ENCODE measurements at regions not wholly inside any gene's neighbourhood (a gene's known extent, or its start where the extent isn't known, plus 50 kb on each side); places are given as distances from the start of the nearest gene placed in this dataset.

DNA sequence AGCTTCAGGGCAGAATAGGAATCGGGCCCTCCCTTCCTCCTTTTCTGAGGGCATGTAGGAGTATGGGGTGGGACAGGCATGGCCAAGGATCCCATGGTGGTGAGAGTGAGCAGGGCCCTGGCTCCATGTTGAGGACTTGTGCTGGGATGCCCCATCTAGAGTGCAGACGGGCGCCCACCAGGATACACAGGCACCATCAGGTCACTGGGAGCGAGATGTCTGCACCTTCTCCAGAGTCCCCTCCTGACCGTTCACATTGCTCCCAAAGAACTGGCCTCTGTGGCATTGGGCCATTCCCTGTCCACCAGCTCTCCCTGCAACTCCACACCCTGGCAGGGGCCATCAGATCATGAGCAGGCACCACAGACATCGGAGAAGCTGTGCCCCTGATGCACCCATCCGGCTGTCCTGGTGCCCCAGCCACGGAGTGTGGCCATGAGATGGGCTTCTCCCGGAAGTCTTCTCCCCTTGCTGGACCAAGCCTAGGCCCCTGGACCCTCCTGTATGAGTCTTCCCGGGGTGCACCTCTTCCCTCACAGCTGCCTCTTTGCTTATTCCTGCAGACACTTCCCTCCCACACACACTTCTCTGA is 195.0 kb downstream of the IRX2 start:
- Histone ChIP-seq H3K27ac (ENCODE audit: low read depth, low read length, severe bottlenecking) (no peak overlapping the region), H3K4me1 (ENCODE audit: control insufficient read depth, insufficient read depth, low read length, poor library complexity, severe bottlenecking) (no peaks in the 10 kb centered on the region), H3K4me3 (ENCODE audit: extremely low read depth, insufficient read depth, low read length, poor library complexity, severe bottlenecking) (no peak overlapping the region), H3K36me3 (ENCODE audit: control insufficient read depth, insufficient read depth, low read length) (no peaks in the 10 kb centered on the region), H3K9me3 (ENCODE audit: control insufficient read depth, low read length) (peaks cover 10% of the 10 kb centered on the region)
- WGBS, 2 experiments (ENCODE audit: insufficient coverage in 2 of 2), result 94 to 95% methylated on average over 8 to 10 of the region's 10 CpGs

GRCh38 chr5:2553611-2554010 is 197.9 kb downstream of the IRX2 start:
- H3K4me3 ChIP-seq (ENCODE audit: extremely low read depth, insufficient read depth, low read length, poor library complexity, severe bottlenecking), result no peak overlapping the region
- H3K36me3 ChIP-seq (ENCODE audit: control insufficient read depth, insufficient read depth, low read length), result no peaks in the 10 kb centered on the region
- no peak overlapping the region for H3K27ac ChIP-seq (ENCODE audit: low read depth, low read length, severe bottlenecking)
- no peaks in the 10 kb centered on the region for H3K4me1 ChIP-seq (ENCODE audit: control insufficient read depth, insufficient read depth, low read length, poor library complexity, severe bottlenecking)
- WGBS, 2 experiments (ENCODE audit: insufficient coverage in 2 of 2), result no CpG with 5 or more reads among the region's 2 CpGs
- H3K9me3 ChIP-seq (ENCODE audit: control insufficient read depth, low read length), result peaks cover 10% of the 10 kb centered on the region

DNA sequence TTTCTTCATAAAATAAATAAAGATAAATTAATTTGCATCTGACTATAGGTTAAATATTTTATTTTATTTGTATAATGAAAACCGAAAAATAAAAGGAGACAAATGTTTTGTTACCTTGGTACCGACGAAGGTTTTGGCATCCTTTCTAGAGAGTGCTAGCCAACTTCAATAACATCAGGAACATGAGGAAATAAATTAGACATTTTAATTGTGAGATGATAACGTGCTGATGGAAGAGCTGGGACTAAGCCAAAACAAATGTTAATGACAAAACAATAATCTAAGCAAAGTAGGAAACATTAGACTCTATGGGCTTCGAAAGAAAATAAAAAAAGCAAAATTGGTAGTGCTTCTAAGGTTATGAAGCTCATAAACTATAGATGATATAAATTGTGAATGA is 201.0 kb downstream of the IRX2 start:
- H3K36me3 ChIP-seq (ENCODE audit: control insufficient read depth, insufficient read depth, low read length), result no peaks in the 10 kb centered on the region
- H3K9me3 ChIP-seq (ENCODE audit: control insufficient read depth, low read length), result peaks cover 10% of the 10 kb centered on the region
- no peak overlapping the region for H3K4me3 ChIP-seq (ENCODE audit: extremely low read depth, insufficient read depth, low read length, poor library complexity, severe bottlenecking)
- WGBS, 2 experiments (ENCODE audit: insufficient coverage in 2 of 2), result 90% methylated on average over 2 of the region's 5 CpGs; no CpG with 5 or more reads in 1 of the 2 experiments
- H3K4me1 ChIP-seq (ENCODE audit: control insufficient read depth, insufficient read depth, low read length, poor library complexity, severe bottlenecking), result no peaks in the 10 kb centered on the region
- no peak overlapping the region for H3K27ac ChIP-seq (ENCODE audit: low read depth, low read length, severe bottlenecking)

GRCh38 chr5:2549900-2550299 is 201.6 kb downstream of the IRX2 start:
- Histone ChIP-seq H3K4me1 (ENCODE audit: control insufficient read depth, insufficient read depth, low read length, poor library complexity, severe bottlenecking) (no peaks in the 10 kb centered on the region), H3K36me3 (ENCODE audit: control insufficient read depth, insufficient read depth, low read length) (no peaks in the 10 kb centered on the region), H3K4me3 (ENCODE audit: extremely low read depth, insufficient read depth, low read length, poor library complexity, severe bottlenecking) (no peak overlapping the region), H3K27ac (ENCODE audit: low read depth, low read length, severe bottlenecking) (no peak overlapping the region), H3K9me3 (ENCODE audit: control insufficient read depth, low read length) (peaks cover 10% of the 10 kb centered on the region)
- 78 to 100% methylated on average over 3 of the region's 7 CpGs for WGBS, 2 experiments (ENCODE audit: insufficient coverage in 2 of 2)

GRCh38 chr5:2549354-2549753 is 202.1 kb downstream of the IRX2 start:
- H3K9me3 ChIP-seq (ENCODE audit: control insufficient read depth, low read length), result peaks cover 10% of the 10 kb centered on the region
- no peak overlapping the region for H3K4me3 ChIP-seq (ENCODE audit: extremely low read depth, insufficient read depth, low read length, poor library complexity, severe bottlenecking)
- no peaks in the 10 kb centered on the region for H3K4me1 ChIP-seq (ENCODE audit: control insufficient read depth, insufficient read depth, low read length, poor library complexity, severe bottlenecking)
- no peak overlapping the region for H3K27ac ChIP-seq (ENCODE audit: low read depth, low read length, severe bottlenecking)
- WGBS, 2 experiments (ENCODE audit: insufficient coverage in 2 of 2), result 86 to 95% methylated on average over 10 of the region's 10 CpGs
- no peaks in the 10 kb centered on the region for H3K36me3 ChIP-seq (ENCODE audit: control insufficient read depth, insufficient read depth, low read length)

GRCh38 chr5:2546938-2547337 is 204.5 kb downstream of the IRX2 start:
- H3K36me3 ChIP-seq (ENCODE audit: control insufficient read depth, insufficient read depth, low read length), result no peaks in the 10 kb centered on the region
- H3K9me3 ChIP-seq (ENCODE audit: control insufficient read depth, low read length), result no peaks in the 10 kb centered on the region
- WGBS, 2 experiments (ENCODE audit: insufficient coverage in 2 of 2), result 92 to 93% methylated on average over 8 to 13 of the region's 14 CpGs
- no peaks in the 10 kb centered on the region for H3K4me1 ChIP-seq (ENCODE audit: control insufficient read depth, insufficient read depth, low read length, poor library complexity, severe bottlenecking)
- H3K27ac ChIP-seq (ENCODE audit: low read depth, low read length, severe bottlenecking), result no peak overlapping the region
- no peak overlapping the region for H3K4me3 ChIP-seq (ENCODE audit: extremely low read depth, insufficient read depth, low read length, poor library complexity, severe bottlenecking)

DNA sequence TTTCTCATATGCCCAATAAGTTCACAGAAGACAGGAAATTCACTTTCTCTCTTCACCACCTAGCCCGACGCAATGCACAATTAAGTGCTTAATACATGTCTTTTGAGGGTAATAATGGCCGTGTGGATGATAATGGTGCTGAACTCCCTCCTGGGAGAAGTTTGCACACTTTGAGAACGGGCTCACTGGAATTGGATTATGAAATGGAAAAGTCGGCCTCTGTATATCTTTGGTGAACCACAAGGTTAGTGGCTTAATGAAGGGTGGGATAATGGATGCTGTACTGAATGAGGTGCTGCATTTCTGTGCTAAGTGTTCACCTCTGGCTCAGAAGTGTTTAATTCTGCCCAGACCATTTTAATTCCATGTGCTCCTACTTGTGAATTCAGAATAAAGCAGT is 207.5 kb downstream of the IRX2 start:
- WGBS, 2 experiments (ENCODE audit: insufficient coverage in 2 of 2), result 80 to 88% methylated on average over 3 of the region's 5 CpGs
- H3K4me3 ChIP-seq (ENCODE audit: extremely low read depth, insufficient read depth, low read length, poor library complexity, severe bottlenecking), result no peak overlapping the region
- no peaks in the 10 kb centered on the region for H3K9me3 ChIP-seq (ENCODE audit: control insufficient read depth, low read length)
- no peaks in the 10 kb centered on the region for H3K4me1 ChIP-seq (ENCODE audit: control insufficient read depth, insufficient read depth, low read length, poor library complexity, severe bottlenecking)
- H3K36me3 ChIP-seq (ENCODE audit: control insufficient read depth, insufficient read depth, low read length), result no peaks in the 10 kb centered on the region
- no peak overlapping the region for H3K27ac ChIP-seq (ENCODE audit: low read depth, low read length, severe bottlenecking)

DNA sequence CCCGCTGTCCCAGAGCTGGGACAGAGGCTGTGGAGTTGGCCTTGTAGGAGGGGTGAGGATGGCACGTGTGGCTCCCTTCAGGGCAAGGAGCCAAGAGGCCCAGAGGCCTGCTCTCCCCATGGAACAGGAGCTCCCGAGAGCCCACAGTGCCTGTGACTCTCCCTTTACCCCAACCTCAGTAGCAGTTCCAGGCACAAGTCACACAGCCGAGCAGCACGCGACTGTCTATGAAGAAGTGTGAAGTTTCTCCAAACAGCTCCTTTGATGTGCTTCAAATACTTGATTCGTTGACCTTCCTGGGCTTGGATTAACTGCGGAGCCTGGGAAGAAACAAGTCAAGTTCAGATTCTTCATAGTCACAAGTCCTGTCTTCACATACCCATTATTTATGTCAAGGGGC is 208.7 kb downstream of the IRX2 start:
- Histone ChIP-seq H3K27ac (ENCODE audit: low read depth, low read length, severe bottlenecking) (no peak overlapping the region), H3K4me3 (ENCODE audit: extremely low read depth, insufficient read depth, low read length, poor library complexity, severe bottlenecking) (no peak overlapping the region), H3K9me3 (ENCODE audit: control insufficient read depth, low read length) (no peaks in the 10 kb centered on the region), H3K36me3 (ENCODE audit: control insufficient read depth, insufficient read depth, low read length) (no peaks in the 10 kb centered on the region), H3K4me1 (ENCODE audit: control insufficient read depth, insufficient read depth, low read length, poor library complexity, severe bottlenecking) (no peaks in the 10 kb centered on the region)
- WGBS, 2 experiments (ENCODE audit: insufficient coverage in 2 of 2), result 90 to 95% methylated on average over 6 to 7 of the region's 8 CpGs

GRCh38 chr5:2542026-2542425 is 209.5 kb downstream of the IRX2 start:
- Histone ChIP-seq H3K4me1 (ENCODE audit: control insufficient read depth, insufficient read depth, low read length, poor library complexity, severe bottlenecking) (no peaks in the 10 kb centered on the region), H3K36me3 (ENCODE audit: control insufficient read depth, insufficient read depth, low read length) (no peaks in the 10 kb centered on the region), H3K9me3 (ENCODE audit: control insufficient read depth, low read length) (no peaks in the 10 kb centered on the region), H3K4me3 (ENCODE audit: extremely low read depth, insufficient read depth, low read length, poor library complexity, severe bottlenecking) (no peak overlapping the region), H3K27ac (ENCODE audit: low read depth, low read length, severe bottlenecking) (no peak overlapping the region)
- WGBS, 2 experiments (ENCODE audit: insufficient coverage in 2 of 2), result 100% methylated on average over 5 to 7 of the region's 11 CpGs

DNA sequence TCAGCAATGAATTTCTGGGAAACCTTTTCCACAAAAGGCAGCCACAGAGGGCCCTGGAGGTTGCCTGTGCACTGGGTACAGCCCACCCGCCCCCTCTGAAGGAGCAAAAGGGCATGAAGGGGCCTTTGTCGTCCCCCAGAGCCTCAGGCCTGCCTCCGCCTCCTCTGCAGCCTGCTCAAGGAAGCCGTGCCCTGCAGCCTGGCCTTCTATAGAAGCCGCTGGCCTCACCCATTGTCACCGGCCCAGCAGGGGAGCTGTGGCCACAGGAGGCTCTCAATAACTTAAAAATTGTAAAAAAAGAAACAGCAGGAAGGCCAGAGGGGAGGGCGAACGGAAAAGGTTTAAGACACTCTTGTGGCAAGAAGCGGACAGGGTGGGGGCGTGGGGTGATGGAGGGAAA is 213.3 kb downstream of the IRX2 start:
- peak overlapping the region; percentile 80 for H3K27ac ChIP-seq (ENCODE audit: low read depth, low read length, severe bottlenecking)
- no peaks in the 10 kb centered on the region for H3K9me3 ChIP-seq (ENCODE audit: control insufficient read depth, low read length)
- H3K4me1 ChIP-seq (ENCODE audit: control insufficient read depth, insufficient read depth, low read length, poor library complexity, severe bottlenecking), result no peaks in the 10 kb centered on the region
- no peak overlapping the region for H3K4me3 ChIP-seq (ENCODE audit: extremely low read depth, insufficient read depth, low read length, poor library complexity, severe bottlenecking)
- no peaks in the 10 kb centered on the region for H3K36me3 ChIP-seq (ENCODE audit: control insufficient read depth, insufficient read depth, low read length)
- 40 to 42% methylated on average over 8 of the region's 10 CpGs for whole genome bisulfite sequencing, 2 experiments (ENCODE audit: insufficient coverage in 2 of 2)

DNA sequence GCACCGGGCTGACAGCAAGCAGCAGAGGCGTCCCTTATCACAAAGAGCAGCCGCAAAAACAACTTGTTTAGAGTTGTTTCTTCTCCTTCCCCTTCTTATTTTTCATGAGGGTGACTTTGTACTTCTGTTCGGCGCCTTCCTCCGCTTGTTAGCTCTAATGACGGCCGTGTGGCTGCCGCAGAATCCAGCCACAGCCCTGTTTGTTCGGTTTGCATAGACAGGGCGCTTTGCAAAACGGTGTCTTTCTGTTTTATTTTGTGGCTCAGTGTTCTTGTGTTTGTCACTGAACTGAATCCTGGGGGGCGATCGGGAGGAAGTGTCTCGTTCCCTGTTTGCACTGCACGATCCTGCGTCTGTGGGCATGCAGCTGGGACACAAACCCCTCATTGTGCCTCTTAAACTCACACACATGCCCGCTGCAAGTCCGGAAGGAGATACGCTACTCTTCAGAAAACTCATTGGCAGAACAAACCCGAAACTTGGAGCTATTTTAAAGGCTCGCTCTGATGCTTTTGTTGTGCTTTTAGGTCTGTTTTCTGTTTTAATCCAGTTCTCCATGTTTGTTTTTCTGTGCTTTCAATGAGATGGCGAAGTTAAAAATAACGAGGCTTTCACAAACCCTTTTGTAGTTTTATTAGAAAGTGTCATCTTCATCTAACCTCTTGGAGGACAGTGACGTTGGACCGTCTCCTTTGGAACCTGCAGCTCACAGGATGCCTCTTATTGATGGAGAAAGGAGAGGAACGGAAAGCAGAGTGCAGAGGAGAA is 213.9 kb downstream of the IRX2 start:
- H3K9me3 ChIP-seq (ENCODE audit: control insufficient read depth, low read length), result no peaks in the 10 kb centered on the region
- no peaks in the 10 kb centered on the region for H3K36me3 ChIP-seq (ENCODE audit: control insufficient read depth, insufficient read depth, low read length)
- peak overlapping the region; percentile 80 for H3K27ac ChIP-seq (ENCODE audit: low read depth, low read length, severe bottlenecking)
- H3K4me3 ChIP-seq (ENCODE audit: extremely low read depth, insufficient read depth, low read length, poor library complexity, severe bottlenecking), result no peak overlapping the region
- 76 to 77% methylated on average over 19 to 21 of the region's 27 CpGs for WGBS, 2 experiments (ENCODE audit: insufficient coverage in 2 of 2)
- no peaks in the 10 kb centered on the region for H3K4me1 ChIP-seq (ENCODE audit: control insufficient read depth, insufficient read depth, low read length, poor library complexity, severe bottlenecking)
